ENCODE measurements at regions not wholly inside any gene's neighbourhood (a gene's known extent, or its start where the extent isn't known, plus 50 kb on each side); places are given as distances from the start of the nearest gene placed in this dataset.
"Not testable (repeated sequence)": the region's sequence is repeated elsewhere in the genome, so short reads cannot be mapped to it uniquely, and the experiment has no call there.

GRCh38 chr17:83019376-83019775 is 60.0 kb upstream of the METRNL start:
- no peak for DNase-seq (ENCODE audit: low read depth)

- no peak for DNase-seq (ENCODE audit: low read depth)
Measured at GRCh38 chr17:83024218-83024971, 55.0 kb upstream of the METRNL start.

GRCh38 chr17:83025636-83026280 is 53.7 kb upstream of the METRNL start:
- DNase-seq (ENCODE audit: low read depth) = no peak

GRCh38 chr17:83026311-83026811 is 53.0 kb upstream of the METRNL start:
- no peak for DNase-seq (ENCODE audit: low read depth)

- DNase-seq (ENCODE audit: low read depth) = not testable (repeated sequence)
Measured at GRCh38 chr17:83026921-83027320, 52.5 kb upstream of the METRNL start.

GRCh38 chr17:83028851-83029250 is 50.6 kb upstream of the METRNL start:
- no peak for DNase-seq (ENCODE audit: low read depth)

GRCh38 chr17:83029571-83029970 is 49.8 kb upstream of the METRNL start:
- no peak for DNase-seq (ENCODE audit: low read depth)
